ENCODE measurements at regions not wholly inside any gene's neighbourhood (a gene's known extent, or its start where the extent isn't known, plus 50 kb on each side); places are given as distances from the start of the nearest gene placed in this dataset.

GRCh38 chr9:107703651-107704050, 214.1 kb upstream of the KLF4 start:
- DNase-seq (ENCODE audit: low read depth, low spot score) = no peak

- DNase-seq (ENCODE audit: low read depth, low spot score) = no peak
Observed at GRCh38 chr9:107700847-107701246, 211.3 kb upstream of the KLF4 start.

GRCh38 chr9:107699231-107699630, 209.7 kb upstream of the KLF4 start:
- DNase-seq (ENCODE audit: low read depth, low spot score) = no peak

- no peak for DNase-seq (ENCODE audit: low read depth, low spot score)
Observed at GRCh38 chr9:107698779-107699178, 209.2 kb upstream of the KLF4 start.

GRCh38 chr9:107696302-107696701, 206.7 kb upstream of the KLF4 start:
- no peak for DNase-seq (ENCODE audit: low read depth, low spot score)

GRCh38 chr9:107694390-107694789, 204.8 kb upstream of the KLF4 start:
- DNase-seq (ENCODE audit: low read depth, low spot score) = no peak

GRCh38 chr9:107693625-107694326, 204.2 kb upstream of the KLF4 start:
- DNase-seq (ENCODE audit: low read depth, low spot score) = no peak

- DNase-seq (ENCODE audit: low read depth, low spot score) = no peak
Observed at GRCh38 chr9:107691664-107692063, 202.1 kb upstream of the KLF4 start.

GRCh38 chr9:107690021-107690420, 200.5 kb upstream of the KLF4 start:
- no peak for DNase-seq (ENCODE audit: low read depth, low spot score)

- no peak for DNase-seq (ENCODE audit: low read depth, low spot score)
Observed at GRCh38 chr9:107688728-107689127, 199.2 kb upstream of the KLF4 start.

GRCh38 chr9:107685901-107686300, 196.3 kb upstream of the KLF4 start:
- DNase-seq (ENCODE audit: low read depth, low spot score) = no peak

GRCh38 chr9:107685376-107685775, 195.8 kb upstream of the KLF4 start:
- DNase-seq (ENCODE audit: low read depth, low spot score) = no peak

GRCh38 chr9:107684224-107684623, 194.7 kb upstream of the KLF4 start:
- DNase-seq (ENCODE audit: low read depth, low spot score) = peak; percentile 25

- no peak for DNase-seq (ENCODE audit: low read depth, low spot score)
Observed at GRCh38 chr9:107683566-107683965, 194.0 kb upstream of the KLF4 start.

GRCh38 chr9:107681988-107682387, 192.4 kb upstream of the KLF4 start:
- DNase-seq (ENCODE audit: low read depth, low spot score) = peak; percentile 40

GRCh38 chr9:107675351-107676259, 186.0 kb upstream of the KLF4 start:
- DNase-seq (ENCODE audit: low read depth, low spot score) = no peak

- DNase-seq (ENCODE audit: low read depth, low spot score) = peak; percentile 20
Observed at GRCh38 chr9:107674721-107675277, 185.2 kb upstream of the KLF4 start.

GRCh38 chr9:107673861-107674720, 184.5 kb upstream of the KLF4 start:
- no peak for DNase-seq (ENCODE audit: low read depth, low spot score)

GRCh38 chr9:107671588-107671987, 182.0 kb upstream of the KLF4 start:
- no peak for DNase-seq (ENCODE audit: low read depth, low spot score)

GRCh38 chr9:107669422-107669821, 179.9 kb upstream of the KLF4 start:
- DNase-seq (ENCODE audit: low read depth, low spot score) = no peak

- DNase-seq (ENCODE audit: low read depth, low spot score) = no peak
Observed at GRCh38 chr9:107667231-107668070, 177.9 kb upstream of the KLF4 start.
